ENCODE measurements at regions not wholly inside any gene's neighbourhood (a gene's known extent, or its start where the extent isn't known, plus 50 kb on each side); places are given as distances from the start of the nearest gene placed in this dataset.

- TF ChIP-seq ZNF707 (tag by site-specific recombination; IDR thresholded peaks at IDR 0.05) (no peak), ZFHX2 (tag by site-specific recombination; conservative IDR thresholded peaks at IDR 0.05) (no peak), KLF9 (tag by site-specific recombination; IDR thresholded peaks at IDR 0.05; ENCODE audit: low read depth) (no peak), HIC1 (tag by site-specific recombination; IDR thresholded peaks at IDR 0.05) (no peak), REPIN1 (tag by site-specific recombination; IDR thresholded peaks at IDR 0.05; ENCODE audit: low read depth) (no peak), ZNF549 (tag by site-specific recombination; IDR thresholded peaks at IDR 0.05) (no peak), ZNF792 (tag by site-specific recombination; IDR thresholded peaks at IDR 0.05) (no peak)
Measured at GRCh38 chr5:6183391-6184390, 194.7 kb downstream of the MED10 start (continued).

GRCh38 chr5:6182271-6182815 is 196.0 kb downstream of the MED10 start:
- no peak overlapping the region for H3K27ac ChIP-seq (ENCODE audit: extremely low read depth, low read depth, low read length)
- no peak for TF ChIP-seq ZNF514 (tag by site-specific recombination; IDR thresholded peaks at IDR 0.05)
- TF ChIP-seq, protein P1, sequence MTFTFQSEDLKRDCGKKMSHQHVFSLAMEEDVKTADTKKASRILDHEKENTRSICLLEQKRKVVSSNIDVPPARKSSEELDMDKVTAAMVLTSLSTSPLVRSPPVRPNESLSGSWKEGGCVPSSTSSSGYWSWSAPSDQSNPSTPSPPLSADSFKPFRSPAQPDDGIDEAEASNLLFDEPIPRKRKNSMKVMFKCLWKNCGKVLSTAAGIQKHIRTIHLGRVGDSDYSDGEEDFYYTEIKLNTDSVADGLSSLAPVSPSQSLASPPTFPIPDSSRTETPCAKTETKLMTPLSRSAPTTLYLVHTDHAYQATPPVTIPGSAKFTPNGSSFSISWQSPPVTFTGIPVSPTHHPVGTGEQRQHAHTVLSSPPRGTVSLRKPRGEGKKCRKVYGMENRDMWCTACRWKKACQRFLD (tag by site-specific recombination; IDR thresholded peaks at IDR 0.05), result no peak
- no peak for TF ChIP-seq ZNF121 (tag by site-specific recombination; IDR thresholded peaks at IDR 0.05)
- TF ChIP-seq ZNF354C (tag by site-specific recombination; IDR thresholded peaks at IDR 0.05; ENCODE audit: borderline replicate concordance, low read depth), result no peak
- TF ChIP-seq KLF16 (tag by site-specific recombination; IDR thresholded peaks at IDR 0.05), result no peak
- TF ChIP-seq, protein P2, sequence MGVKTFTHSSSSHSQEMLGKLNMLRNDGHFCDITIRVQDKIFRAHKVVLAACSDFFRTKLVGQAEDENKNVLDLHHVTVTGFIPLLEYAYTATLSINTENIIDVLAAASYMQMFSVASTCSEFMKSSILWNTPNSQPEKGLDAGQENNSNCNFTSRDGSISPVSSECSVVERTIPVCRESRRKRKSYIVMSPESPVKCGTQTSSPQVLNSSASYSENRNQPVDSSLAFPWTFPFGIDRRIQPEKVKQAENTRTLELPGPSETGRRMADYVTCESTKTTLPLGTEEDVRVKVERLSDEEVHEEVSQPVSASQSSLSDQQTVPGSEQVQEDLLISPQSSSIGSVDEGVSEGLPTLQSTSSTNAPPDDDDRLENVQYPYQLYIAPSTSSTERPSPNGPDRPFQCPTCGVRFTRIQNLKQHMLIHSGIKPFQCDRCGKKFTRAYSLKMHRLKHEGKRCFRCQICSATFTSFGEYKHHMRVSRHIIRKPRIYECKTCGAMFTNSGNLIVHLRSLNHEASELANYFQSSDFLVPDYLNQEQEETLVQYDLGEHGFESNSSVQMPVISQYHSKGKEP (tag by site-specific recombination; IDR thresholded peaks at IDR 0.05), result no peak
- no peak for TF ChIP-seq ZNF24 (tag by site-specific recombination; IDR thresholded peaks at IDR 0.05)
- TF ChIP-seq ZBTB48 (tag by site-specific recombination; IDR thresholded peaks at IDR 0.05), result no peak
- no peak for TF ChIP-seq ZNF148 (tag by site-specific recombination; IDR thresholded peaks at IDR 0.05; ENCODE audit: borderline replicate concordance)
- no peak for TF ChIP-seq ZNF747 (tag by site-specific recombination; IDR thresholded peaks at IDR 0.05)
- no peak for TF ChIP-seq ZNF341 (tag by site-specific recombination; IDR thresholded peaks at IDR 0.05; ENCODE audit: low read depth)
- TF ChIP-seq, protein P3, sequence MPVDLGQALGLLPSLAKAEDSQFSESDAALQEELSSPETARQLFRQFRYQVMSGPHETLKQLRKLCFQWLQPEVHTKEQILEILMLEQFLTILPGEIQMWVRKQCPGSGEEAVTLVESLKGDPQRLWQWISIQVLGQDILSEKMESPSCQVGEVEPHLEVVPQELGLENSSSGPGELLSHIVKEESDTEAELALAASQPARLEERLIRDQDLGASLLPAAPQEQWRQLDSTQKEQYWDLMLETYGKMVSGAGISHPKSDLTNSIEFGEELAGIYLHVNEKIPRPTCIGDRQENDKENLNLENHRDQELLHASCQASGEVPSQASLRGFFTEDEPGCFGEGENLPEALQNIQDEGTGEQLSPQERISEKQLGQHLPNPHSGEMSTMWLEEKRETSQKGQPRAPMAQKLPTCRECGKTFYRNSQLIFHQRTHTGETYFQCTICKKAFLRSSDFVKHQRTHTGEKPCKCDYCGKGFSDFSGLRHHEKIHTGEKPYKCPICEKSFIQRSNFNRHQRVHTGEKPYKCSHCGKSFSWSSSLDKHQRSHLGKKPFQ (tag by site-specific recombination; IDR thresholded peaks at IDR 0.05), result no peak
- no peak for TF ChIP-seq ZNF362 (tag by site-specific recombination; IDR thresholded peaks at IDR 0.05)
- no peak for TF ChIP-seq ZNF175 (tag by site-specific recombination; IDR thresholded peaks at IDR 0.05)
- no peak for TF ChIP-seq ZNF571 (tag by site-specific recombination; IDR thresholded peaks at IDR 0.05)
- TF ChIP-seq, protein P4, sequence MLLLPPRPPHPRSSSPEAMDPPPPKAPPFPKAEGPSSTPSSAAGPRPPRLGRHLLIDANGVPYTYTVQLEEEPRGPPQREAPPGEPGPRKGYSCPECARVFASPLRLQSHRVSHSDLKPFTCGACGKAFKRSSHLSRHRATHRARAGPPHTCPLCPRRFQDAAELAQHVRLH (tag by site-specific recombination; IDR thresholded peaks at IDR 0.05), result no peak
- no peak for TF ChIP-seq ZBTB17 (tag by site-specific recombination; IDR thresholded peaks at IDR 0.05)
- no peaks in the 10 kb centered on the region for H3K4me1 ChIP-seq (ENCODE audit: control insufficient read depth, insufficient read depth, low read length)
- H3K4me3 ChIP-seq (ENCODE audit: low read depth, low read length), result no peak overlapping the region
- ChIA-PET POLR2A (no interaction called here), CTCF (no interaction called here)
- no peaks in the 10 kb centered on the region for H3K36me3 ChIP-seq (ENCODE audit: control insufficient read depth in 2 of 2, insufficient read depth in 1 of 2, low read length in 2 of 2)
- no peaks in the 10 kb centered on the region for H3K9me3 ChIP-seq (ENCODE audit: control insufficient read depth, insufficient read depth, low read depth, low read length)
